ENCODE measurements at regions not wholly inside any gene's neighbourhood (a gene's known extent, or its start where the extent isn't known, plus 50 kb on each side); places are given as distances from the start of the nearest gene placed in this dataset.

- Histone ChIP-seq H3K27ac (ENCODE audit: low read depth in 1 of 2, low read length in 2 of 2) (no peak overlapping the region), H3K36me3 (replicated peaks in 1 of 2; ENCODE audit: control insufficient read depth in 1 of 2, insufficient read depth in 2 of 2, low read length in 2 of 2) (no peaks in the 10 kb centered on the region), H2AFZ (ENCODE audit: insufficient read depth, low read depth, low read length, poor library complexity, severe bottlenecking) (no peak overlapping the region), H3K4me1 (ENCODE audit: control insufficient read depth in 1 of 2, insufficient read depth in 2 of 2, low read length in 2 of 2) (no peaks in the 10 kb centered on the region), H3K9me3 (replicated peaks in 1 of 2; ENCODE audit: control insufficient read depth in 1 of 2, insufficient read depth in 1 of 2, low read length in 2 of 2) (peaks cover 0 to 24% of the 10 kb centered on the region in 2 donors), H3K4me3 (replicated peaks in 1 of 3; ENCODE audit: low read depth in 2 of 3, low read length in 3 of 3) (no peak overlapping the region), H3K9ac (ENCODE audit: insufficient read depth, low read length, poor library complexity, severe bottlenecking) (no peak overlapping the region), H3K4me2 (replicated peaks; ENCODE audit: extremely low read depth, low read length, poor library complexity, severe bottlenecking) (no peak overlapping the region), H3K79me2 (ENCODE audit: insufficient read depth, low read length) (no peaks in the 10 kb centered on the region), H4K20me1 (ENCODE audit: insufficient read depth, low read length) (no peaks in the 10 kb centered on the region), H3K27me3 (ENCODE audit: control insufficient read depth in 2 of 2, insufficient read depth in 2 of 2, low read length in 2 of 2) (no peaks in the 10 kb centered on the region)
- Mint-ChIP-seq H3K36me3 (no peaks in the 10 kb centered on the region), H3K27me3 (ENCODE audit: low read depth in 3 of 3) (no peaks in the 10 kb centered on the region), H3K27ac (no peak overlapping the region), H3K4me3 (no peak overlapping the region), H3K4me1 (no peaks in the 10 kb centered on the region), H3K9me3 (peaks cover 1 to 17% (median 5%) of the 10 kb centered on the region in 7 donors)
- TF ChIP-seq CTCF (IDR thresholded peaks at IDR 0.05): no peak
- intact Hi-C loops (cut with micrococcal nuclease): no loop called here
- 80% methylated on average over 2 of the region's 4 CpGs for WGBS (ENCODE audit: insufficient coverage)
- no peak for DNase-seq
These were observed 241.3 kb upstream of the IRX2 start for GRCh38 chr5:2992806-2993205.

- H3K27ac Mint-ChIP-seq: no peak overlapping the region
- no peaks in the 10 kb centered on the region for H3K36me3 Mint-ChIP-seq
- peaks cover 1 to 16% (median 7%) of the 10 kb centered on the region in 7 donors for H3K9me3 Mint-ChIP-seq
- no peaks in the 10 kb centered on the region for H3K79me2 ChIP-seq (ENCODE audit: insufficient read depth, low read length)
- no peak overlapping the region for H3K4me3 Mint-ChIP-seq
- TF ChIP-seq CTCF (IDR thresholded peaks at IDR 0.05): no peak
- H3K4me3 ChIP-seq (replicated peaks in 1 of 3; ENCODE audit: low read depth in 2 of 3, low read length in 3 of 3): no peak overlapping the region
- H3K27me3 Mint-ChIP-seq (ENCODE audit: low read depth in 3 of 3): no peaks in the 10 kb centered on the region
- no peaks in the 10 kb centered on the region for H3K4me1 Mint-ChIP-seq
- H2AFZ ChIP-seq (ENCODE audit: insufficient read depth, low read depth, low read length, poor library complexity, severe bottlenecking): no peak overlapping the region
- no peak for DNase-seq
- 87% methylated on average over 8 of the region's 10 CpGs for WGBS (ENCODE audit: insufficient coverage)
- H4K20me1 ChIP-seq (ENCODE audit: insufficient read depth, low read length): no peaks in the 10 kb centered on the region
- intact Hi-C loops (cut with micrococcal nuclease): no loop called here
- no peaks in the 10 kb centered on the region for H3K4me1 ChIP-seq (ENCODE audit: control insufficient read depth in 1 of 2, insufficient read depth in 2 of 2, low read length in 2 of 2)
- H3K27ac ChIP-seq (ENCODE audit: low read depth in 1 of 2, low read length in 2 of 2): no peak overlapping the region
- no peaks in the 10 kb centered on the region for H3K36me3 ChIP-seq (replicated peaks in 1 of 2; ENCODE audit: control insufficient read depth in 1 of 2, insufficient read depth in 2 of 2, low read length in 2 of 2)
- no peak overlapping the region for H3K9ac ChIP-seq (ENCODE audit: insufficient read depth, low read length, poor library complexity, severe bottlenecking)
- H3K9me3 ChIP-seq (replicated peaks in 1 of 2; ENCODE audit: control insufficient read depth in 1 of 2, insufficient read depth in 1 of 2, low read length in 2 of 2): peaks cover 0 to 22% of the 10 kb centered on the region in 2 donors
- no peak overlapping the region for H3K4me2 ChIP-seq (replicated peaks; ENCODE audit: extremely low read depth, low read length, poor library complexity, severe bottlenecking)
- H3K27me3 ChIP-seq (ENCODE audit: control insufficient read depth in 2 of 2, insufficient read depth in 2 of 2, low read length in 2 of 2): no peaks in the 10 kb centered on the region
These were observed 240.4 kb upstream of the IRX2 start for GRCh38 chr5:2991884-2992283.
